Ishikawa (cell line): ENCODE measurements at regions not wholly inside any gene's neighbourhood (a gene's known extent, or its start where the extent isn't known, plus 50 kb on each side); places are given as distances from the start of the nearest gene placed in this dataset.

Experiments used
- EGR1 ChIP-seq: IDR thresholded peaks from 2 replicates; pipeline ENCODE4 v1.6.1; 2012
- EP300 ChIP-seq: IDR thresholded peaks from 2 replicates; pipeline ENCODE4 v1.6.1; 2012; ENCODE audit warnings: borderline replicate concordance
- RAD21 ChIP-seq: IDR thresholded peaks from 2 replicates; pipeline ENCODE4 v1.6.1; 2012; ENCODE audit warnings: low read depth
- REST ChIP-seq: IDR thresholded peaks from 2 replicates; pipeline ENCODE4 v1.6.1; 2012; ENCODE audit warnings: low read depth, mild to moderate bottlenecking
- TCF12 ChIP-seq: IDR thresholded peaks from 2 replicates; pipeline ENCODE4 v1.6.1; 2012; ENCODE audit warnings: low read depth

- no peak for TF ChIP-seq RAD21
- no peak for TF ChIP-seq EGR1
- TF ChIP-seq REST = no peak
- TF ChIP-seq TCF12 = no peak
- no peak for TF ChIP-seq EP300
These were observed 76.7 kb upstream of the EIF5 start for GRCh38 chr14:103257211-103257962.
